HG02884 (cell line): ENCODE measurements at regions not wholly inside any gene's neighbourhood (a gene's known extent, or its start where the extent isn't known, plus 50 kb on each side); places are given as distances from the start of the nearest gene placed in this dataset.
"Not testable (repeated sequence)": the region's sequence is repeated elsewhere in the genome, so short reads cannot be mapped to it uniquely, and the experiment has no call there.

ENCODE experiments used
- ATAC-seq: cut with Tn5 transposase; IDR thresholded peaks from one replicate; pipeline ENCODE4 v1.9.1; 2021; ENCODE audit warnings: mild to moderate bottlenecking, moderate library complexity; ENCODE audit not compliant: unreplicated experiment

DNA sequence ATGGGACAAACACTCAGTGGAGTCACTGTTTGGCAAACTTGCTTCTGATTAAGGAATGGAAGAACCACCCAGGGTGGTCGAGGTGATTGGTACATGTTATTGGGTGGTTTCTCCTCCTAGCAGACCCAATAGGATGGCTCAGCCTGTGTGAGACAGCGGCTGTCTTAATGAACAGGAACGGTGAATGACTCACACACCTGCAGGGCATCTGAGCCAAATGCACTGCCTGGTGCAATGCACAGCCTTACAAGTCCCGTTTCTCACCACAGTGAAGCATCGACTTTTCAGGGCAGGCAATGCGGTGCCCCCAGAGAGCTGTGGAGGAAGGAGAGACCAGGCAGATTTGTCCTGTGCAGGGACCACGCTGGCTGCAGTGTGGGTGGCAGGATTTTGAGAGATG lies 238.5 kb downstream of the FGF9 start:
- ATAC-seq: no peak

DNA sequence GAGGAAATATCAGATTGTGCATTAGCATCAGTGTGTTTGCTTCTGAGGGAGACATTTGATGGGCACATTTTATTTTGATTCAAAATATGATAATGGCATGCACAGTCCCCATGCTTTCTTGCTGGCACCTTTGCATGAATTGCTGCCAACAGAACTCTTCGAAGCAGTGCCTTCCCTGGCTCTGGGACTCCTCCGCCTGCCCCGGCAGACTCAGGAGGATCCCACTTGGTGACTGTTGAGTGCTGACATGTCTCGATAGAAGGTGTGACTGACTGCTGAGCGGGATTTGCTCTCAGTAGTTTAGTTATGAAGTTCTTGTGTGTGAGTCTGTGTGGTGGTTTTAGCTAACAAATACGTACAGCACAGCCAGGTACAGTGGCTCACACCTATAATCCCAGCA lies 239.7 kb downstream of the FGF9 start:
- no peak for ATAC-seq

DNA sequence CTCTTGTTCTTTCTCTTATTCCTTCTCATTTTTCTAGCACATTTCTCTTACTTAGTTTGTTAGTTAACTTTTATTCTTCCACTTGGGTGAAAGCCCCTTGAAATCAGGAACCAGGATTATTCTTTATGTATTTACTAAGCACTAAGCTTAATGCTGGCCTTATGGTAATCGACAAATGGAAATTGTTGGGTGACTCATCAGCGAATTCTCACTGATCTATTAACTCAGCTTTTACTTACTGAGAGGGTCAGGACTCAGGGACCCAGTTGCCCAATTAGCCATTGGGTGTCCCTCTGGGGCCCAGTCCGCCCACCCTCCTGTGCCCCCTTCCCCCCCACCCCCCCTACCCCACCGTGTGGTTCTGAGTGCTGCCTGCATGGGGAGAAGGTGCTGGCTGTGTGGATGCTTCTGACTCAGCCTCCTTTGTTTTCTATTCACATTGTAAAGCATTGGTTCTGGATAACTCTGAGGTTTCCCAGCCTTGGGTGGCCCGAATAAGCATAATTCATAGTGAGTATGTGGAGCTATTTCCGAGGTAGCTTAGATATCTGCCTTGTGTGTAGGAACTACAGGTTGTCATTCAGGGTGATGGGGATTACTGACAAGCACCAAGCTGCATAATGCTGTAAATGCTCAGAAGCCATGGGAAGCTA lies 240.9 kb downstream of the FGF9 start:
- no peak for ATAC-seq

DNA sequence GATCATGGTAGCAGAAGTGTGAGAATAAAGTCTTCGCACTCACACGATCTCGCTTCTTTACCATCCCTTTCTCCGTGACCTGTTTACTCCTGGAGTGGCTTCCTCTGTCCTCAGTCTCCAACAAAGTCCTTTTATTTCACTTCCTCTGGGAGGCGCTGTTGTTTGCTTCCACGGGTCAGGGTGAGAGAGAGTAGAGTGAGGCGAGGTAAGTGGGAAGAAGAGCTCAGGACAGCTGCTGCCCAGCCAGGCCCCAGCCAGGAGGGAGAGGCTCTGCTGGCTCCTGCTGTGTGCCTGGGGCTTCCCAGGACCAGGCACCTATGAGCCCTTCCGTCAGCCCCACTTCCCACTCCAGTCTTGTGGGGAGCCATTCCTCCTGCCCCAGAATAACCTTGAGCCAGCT lies 242.1 kb downstream of the FGF9 start:
- ATAC-seq: no peak

DNA sequence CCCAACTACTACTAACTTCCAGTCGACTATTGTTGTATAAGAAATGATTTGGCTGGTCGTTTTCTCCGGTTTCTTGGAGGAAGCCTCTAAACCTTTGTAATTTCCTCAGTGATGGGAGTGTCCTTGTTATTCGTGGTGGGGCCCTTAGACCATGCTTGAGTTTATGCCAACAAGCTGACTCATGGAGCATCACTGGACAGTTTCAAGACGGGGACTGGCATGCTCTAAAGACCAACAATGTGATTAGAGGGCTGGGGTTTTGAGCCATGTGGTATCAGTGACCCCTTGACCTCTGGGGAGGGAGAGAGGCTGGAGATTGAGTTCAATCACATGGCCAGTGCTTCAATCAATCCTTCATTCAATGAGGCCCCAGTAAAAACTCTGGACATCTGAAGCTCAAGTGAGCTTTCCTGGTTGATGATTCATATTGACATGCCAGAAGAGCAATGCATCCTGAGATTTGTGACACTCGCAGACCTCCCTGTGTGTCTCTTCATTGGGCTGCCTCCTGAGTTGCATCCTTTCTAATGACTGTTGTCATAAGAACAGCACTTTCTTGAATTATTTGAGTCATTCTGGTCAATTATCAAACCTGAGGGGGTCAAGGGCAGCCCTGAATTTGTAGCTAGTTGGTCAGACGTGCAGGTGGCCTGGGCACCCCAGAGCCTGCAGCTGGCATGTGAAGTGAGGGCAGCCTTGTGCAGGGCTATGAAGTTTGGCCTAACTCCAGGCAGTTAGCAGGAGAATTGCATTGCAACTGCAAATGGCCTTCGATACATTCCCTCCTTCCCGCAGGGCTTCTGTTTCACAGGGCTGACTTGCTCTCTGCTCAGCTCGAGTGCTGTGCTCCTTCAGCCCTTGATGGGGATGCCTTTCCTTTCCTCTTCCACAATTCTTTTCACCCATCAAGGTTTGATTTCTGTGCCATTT lies 246.5 kb downstream of the FGF9 start:
- no peak for ATAC-seq

DNA sequence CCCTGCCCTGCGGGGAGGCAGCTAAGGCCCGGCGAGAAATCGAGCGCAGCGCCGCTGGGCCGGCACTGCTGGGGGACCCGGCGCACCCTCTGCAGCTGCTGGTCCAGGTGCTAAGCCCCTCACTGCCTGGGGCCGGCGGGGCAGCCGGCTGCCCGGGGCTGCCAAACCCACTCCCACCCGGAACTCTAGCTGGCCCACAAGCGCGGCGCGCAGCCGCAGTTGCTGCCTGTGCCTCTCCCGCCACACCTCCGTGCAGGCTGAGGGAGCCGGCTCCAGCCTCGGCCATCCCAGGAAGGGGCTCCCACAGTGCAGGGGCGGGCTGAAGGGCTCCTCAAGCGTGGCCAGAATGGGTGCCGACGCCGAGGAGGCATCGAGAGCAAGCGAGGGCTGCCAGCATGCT lies 249.9 kb downstream of the FGF9 start:
- ATAC-seq: not testable (repeated sequence)

DNA sequence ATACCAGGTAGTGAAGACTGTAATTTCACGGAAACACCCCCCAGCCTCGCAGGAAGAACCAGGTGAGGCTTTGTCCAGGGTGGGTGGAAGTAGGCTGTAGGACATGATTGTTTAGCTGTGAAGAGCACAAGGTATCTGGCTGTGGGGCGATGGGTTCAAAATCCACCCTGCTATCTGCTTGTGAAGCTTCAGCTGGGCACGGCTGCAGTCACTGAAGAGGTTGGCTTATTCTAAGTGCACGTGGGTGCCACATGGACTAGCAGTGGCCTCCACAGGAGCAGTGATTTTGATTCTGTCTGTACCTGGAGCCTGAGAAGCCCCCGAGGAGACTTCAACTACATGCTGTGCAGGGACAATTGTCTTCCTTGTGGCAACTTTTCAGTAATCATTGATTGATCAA lies 254.1 kb downstream of the FGF9 start:
- no peak for ATAC-seq

DNA sequence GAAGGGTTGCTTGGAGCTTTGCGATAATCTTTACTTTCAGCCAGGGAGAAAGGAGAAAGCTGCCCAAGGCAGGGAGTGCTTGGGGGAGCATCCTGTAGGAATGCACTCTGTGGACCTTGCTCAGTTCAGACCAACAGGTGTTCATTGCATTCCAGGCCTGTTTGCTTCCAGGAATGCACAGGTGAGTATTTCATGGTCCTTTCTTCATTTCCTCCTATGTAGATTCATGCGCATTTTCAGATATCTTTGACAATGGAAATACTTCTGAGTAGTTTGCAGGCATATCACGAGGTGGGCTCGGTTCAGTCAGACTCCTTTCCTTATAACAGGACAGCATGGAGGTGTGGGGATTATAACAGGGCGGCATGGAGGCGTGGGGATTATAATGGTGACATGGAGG lies 254.8 kb downstream of the FGF9 start:
- no peak for ATAC-seq

DNA sequence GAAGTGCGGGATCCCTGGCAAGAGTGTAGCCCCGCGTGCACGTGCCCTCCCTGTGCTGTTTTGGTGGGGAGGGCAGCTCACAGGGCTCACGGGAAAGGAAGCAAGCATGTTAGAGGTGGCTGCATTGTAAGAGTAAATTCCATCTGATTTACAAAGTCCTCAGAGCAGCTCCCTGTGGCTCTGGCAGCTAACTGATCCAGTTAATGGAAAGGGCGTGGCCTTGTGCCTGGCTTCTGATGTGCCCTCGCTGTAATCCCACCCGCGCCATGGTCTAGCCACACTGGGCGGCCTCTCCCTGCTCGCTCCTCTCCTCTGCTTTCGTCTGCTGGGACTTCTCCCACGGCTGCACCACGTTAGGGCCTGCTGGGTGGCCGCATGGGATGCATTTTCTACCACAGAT lies 258.5 kb downstream of the FGF9 start:
- ATAC-seq: no peak

DNA sequence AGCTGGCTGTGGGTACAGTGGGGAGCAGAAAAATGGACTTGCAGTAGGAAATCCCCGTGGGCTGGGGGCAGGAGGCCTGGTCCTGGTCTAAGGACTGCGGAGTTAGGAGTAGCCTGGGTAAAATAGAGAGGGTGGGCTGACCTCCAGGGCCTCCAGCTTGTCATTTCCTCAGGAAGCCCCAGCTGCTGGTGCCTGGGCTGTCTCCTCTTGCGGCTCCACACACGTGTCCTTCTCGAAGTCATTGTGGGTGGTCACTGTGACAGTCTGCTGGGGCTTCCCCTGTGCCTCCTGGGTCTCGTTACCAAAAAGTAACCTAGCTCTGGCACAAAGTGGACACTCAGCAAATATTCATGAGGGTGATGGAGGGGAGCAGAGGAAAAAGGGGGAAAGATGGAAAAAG lies 259.7 kb downstream of the FGF9 start:
- no peak for ATAC-seq

DNA sequence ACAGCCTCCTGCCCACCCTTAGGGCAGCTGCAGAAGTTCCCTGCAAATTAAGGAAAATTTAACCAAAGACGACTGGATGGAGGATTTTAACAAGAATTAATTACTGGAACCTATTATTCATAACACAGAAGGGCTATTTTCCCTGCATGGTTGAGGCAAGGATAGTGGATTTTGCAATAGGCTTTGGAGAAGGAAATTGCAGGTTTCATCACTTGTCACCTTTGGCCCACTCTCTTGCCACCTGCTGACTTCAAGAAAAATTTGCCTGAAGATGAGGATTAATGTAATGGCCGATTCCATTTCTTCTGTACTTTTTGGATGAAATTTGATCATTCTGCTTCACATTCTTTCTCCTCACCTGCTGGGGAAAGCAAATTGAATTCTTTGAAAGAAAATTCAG lies 261.7 kb downstream of the FGF9 start:
- no peak for ATAC-seq

DNA sequence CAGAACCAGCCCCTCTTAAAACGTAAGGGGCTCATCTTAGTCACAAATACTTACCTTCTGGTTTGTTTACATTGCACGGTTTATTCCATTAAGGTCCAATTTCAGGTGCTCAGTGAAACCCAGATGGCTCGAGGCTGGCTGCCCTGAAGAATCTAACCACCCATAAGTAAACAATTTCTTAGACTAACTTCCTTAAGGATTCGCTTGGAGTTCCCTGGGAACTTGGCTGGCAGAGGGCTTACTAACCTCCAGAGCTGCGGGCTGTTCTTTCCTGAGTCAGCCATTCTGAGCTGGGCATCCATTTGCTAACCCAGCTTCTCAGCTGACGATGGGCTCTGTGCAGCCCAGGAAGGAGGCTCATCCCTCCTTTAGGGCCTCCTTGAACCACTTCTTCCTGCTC lies 262.1 kb downstream of the FGF9 start:
- no peak for ATAC-seq

DNA sequence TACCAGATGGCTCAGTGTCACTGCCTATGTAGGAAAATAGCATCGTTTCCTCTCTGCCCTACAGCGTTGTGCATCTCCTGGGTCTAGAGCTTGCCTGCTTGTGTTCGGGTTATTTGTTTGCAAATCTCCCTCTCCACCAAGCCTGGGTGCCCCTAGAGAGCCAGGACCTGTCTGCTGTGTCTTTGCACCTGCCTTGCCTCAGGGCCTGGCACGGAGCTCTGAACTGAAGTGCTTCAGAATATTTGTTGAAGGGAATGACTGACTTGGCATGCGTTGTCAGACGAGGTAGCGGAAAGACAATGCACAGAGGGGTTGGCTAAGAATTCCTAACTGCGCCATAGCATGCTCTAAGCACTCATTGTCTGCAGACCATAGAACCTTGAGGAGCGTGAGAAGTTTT lies 263.4 kb downstream of the FGF9 start:
- ATAC-seq: no peak

DNA sequence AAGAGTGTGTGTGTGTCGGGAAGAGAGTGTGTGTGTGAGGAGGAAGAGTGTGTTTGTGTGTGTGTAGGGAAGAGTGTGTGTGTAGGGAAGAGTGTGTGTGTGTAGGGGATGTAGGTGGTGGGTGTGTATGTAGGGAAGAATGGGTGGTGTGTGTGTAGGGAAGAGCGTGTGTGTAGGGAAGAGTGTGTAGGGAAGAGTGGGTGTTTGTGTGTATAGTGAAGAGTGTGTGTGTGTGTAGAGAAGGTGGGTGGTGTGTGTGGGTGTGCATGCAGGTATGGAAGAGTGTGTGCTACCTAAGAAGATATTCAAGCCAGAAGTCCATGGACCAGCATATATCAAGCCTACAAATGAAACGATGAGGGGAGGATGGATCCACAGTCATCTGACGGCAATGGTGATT lies 265.8 kb downstream of the FGF9 start:
- ATAC-seq: no peak

DNA sequence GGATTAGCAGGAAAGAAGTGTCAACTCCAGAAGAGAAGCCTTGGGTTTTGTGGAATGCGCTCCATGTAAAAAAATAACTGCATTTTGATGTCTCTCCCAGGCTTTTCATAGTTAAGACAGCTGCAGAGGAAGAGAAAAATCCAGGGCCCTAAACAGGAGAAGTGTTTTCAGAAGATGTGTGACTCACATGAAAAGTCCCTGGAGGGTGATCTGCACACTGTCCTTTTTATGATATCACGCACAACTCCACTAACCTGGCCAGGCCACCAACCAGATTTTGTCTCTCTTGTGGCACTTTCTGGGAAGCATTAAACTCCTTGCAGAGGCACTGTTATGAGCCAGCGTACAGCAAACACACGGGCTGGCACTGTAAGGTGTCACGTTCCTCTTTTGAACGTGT lies 267.3 kb downstream of the FGF9 start:
- no peak for ATAC-seq

DNA sequence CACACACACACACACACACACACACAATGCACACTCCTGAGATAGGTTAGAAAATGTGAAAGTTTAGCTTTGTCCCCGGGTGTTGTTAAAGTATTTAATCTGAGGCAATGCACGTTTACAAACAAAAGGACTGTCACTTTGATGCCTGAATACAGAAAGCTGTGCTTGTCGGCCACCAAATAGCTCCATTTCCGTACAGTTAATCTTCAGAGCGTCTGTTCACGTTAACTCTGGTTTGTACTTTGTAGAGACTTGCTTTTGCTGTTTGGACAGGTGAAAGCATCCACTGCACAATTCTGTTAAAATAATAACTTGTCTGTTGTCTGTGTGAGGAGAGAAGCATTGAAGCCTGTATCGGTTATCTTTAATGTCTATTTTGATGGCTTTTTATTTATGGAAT lies 267.8 kb downstream of the FGF9 start:
- no peak for ATAC-seq

DNA sequence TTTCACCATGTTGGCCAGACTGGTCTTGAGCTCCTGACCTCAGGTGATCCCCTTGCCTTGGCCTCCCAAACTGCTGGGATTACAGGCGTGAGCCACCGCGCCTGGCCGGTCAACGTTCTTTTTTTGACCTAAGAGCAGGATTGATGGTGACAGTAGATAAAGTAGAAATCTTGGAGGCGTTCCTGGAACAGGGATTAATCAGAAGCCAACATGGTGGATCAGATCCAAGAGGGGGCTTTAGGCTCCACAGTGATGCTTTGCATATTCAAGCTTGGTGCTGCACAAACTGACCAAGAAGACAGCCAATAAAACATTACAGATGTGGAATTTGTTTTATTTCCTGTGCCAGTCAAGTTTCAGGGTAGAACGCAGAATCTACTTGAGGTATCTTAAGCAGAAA lies 271.2 kb downstream of the FGF9 start:
- ATAC-seq: no peak

DNA sequence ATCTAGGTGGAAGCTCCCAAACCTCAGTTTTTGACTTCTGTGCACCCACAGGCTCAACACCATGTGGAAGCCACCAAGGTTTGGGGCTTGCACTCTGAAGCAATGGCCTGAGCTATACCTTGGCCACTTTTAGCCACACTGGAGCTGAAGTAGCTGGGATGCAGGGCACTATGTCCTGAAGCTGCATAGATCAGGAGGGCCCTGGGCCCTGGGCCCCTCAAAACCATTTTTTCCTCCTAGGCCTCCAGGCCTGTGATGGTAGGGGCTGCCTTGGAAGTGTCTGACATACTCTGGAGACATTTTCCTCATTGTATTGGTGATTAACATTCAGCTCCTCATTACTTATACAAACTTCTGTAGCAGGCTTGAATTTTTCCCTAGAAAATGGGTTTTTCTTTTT lies 273.7 kb downstream of the FGF9 start:
- no peak for ATAC-seq

DNA sequence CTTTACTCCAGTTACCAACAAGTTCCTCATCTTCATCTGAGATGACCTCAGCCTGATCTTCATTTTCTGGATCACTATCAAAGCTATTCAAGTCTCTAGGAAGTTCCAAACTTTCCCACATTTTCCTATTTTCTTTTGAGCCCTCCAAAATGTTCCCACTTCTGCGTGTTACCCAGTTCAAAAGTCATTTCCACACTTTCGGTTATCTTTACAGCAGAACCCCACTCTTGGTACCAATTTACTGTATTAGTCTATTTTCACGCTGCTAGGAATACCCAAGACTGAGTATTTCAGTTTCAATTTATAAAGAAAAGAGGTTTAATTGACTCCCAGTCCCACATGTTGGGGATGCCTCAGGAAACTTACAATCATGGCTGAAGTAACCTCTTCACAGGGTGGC lies 274.3 kb downstream of the FGF9 start:
- ATAC-seq: no peak

DNA sequence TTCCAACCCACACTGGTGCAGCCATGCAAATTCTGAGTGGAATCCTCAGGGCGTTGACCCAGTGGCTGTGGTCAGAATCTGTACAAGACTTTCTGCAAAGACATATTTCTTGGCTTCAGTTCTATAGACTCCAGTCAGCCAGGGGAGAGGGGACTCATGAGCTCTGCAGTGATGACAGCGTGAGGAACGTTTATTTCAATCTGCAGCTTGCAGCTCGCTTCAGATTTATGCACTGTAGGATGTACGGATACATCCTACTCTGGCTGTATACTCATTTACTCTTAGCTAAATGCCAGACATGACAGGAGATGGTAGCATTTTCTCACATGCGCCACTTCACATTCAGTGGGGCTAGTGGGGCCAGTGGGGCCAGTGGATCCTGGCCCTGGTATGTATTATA lies 276.1 kb downstream of the FGF9 start:
- ATAC-seq: no peak

DNA sequence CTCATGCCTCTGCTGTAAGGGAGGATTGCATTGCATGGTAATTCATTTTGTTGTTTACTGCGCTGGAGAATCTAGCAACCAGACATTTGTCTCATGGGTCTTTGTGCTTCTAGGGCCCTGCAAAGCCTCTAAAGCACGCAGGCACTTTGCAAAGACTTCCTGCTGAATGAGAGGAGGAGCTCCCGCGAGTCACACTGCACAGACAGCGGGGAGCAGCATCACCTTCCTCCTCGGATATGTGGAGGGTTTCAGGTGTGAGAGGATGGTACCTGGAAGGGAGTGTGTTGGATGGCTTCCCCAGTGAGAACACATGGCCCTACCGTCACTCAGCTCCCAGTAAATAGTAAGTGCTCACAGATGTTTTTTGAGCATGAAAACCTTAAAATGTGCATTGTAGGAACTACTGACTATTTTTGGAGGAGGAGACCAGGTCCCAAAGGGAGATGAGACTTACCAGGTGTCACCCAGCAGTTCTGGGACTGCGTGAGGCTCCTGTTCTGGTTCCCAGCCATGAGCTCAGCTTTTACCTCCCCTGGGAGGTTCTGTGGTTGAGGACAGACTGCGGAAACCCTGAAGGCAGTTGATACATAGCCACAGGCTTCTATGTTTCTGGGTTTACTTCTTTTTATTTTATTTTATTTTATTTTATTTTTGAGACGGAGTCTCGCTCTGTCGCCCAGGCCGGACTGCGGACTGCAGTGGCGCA lies 278.0 kb downstream of the FGF9 start:
- ATAC-seq: no peak
